GDM1 (cell line): ENCODE measurements at regions not wholly inside any gene's neighbourhood (a gene's known extent, or its start where the extent isn't known, plus 50 kb on each side); places are given as distances from the start of the nearest gene placed in this dataset.
"Not testable (repeated sequence)": the region's sequence is repeated elsewhere in the genome, so short reads cannot be mapped to it uniquely, and the experiment has no call there.

Source experiments
- DNase-seq: peaks from one replicate; lab custom pipeline; 2025; lab: John Stamatoyannopoulos, UW

DNA sequence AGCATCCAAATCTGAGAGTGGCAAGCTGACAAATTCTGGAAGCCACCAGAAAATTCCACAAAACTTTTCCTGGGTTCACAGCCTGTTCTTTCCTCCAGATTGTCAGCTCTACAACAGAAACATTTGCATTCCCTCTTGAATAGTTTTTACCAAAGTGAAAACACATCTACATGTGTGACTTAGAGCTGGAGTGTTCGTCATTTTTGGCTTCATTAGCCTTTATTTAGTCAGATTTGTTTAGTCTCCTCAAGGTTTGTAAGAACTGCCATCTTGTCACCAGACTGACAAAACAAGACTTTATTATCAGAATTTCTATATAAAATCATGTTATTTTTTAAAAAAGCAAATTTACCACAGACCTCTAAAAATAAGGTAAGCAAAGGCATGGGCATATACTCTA lies 347.3 kb downstream of the TRIM36 start:
- no peak for DNase-seq

DNA sequence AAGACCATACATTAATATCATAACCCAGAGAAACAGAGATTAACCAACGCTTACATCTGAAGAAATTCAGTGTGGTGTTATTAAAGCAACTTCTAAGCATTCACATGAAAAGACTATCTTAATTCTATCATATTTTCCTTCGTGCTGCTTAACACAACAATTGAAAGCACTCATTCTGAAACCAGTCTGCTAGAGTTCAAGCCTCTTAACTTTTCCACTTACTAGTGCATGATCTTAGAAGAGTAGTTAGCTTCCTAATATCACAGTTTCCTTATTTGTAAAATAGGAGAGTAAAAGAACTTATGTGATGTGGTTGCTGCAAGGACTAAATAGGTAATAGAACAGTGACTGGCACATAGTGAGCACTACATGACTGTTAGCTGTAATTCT lies 379.3 kb downstream of the TRIM36 start:
- DNase-seq: no peak

DNA sequence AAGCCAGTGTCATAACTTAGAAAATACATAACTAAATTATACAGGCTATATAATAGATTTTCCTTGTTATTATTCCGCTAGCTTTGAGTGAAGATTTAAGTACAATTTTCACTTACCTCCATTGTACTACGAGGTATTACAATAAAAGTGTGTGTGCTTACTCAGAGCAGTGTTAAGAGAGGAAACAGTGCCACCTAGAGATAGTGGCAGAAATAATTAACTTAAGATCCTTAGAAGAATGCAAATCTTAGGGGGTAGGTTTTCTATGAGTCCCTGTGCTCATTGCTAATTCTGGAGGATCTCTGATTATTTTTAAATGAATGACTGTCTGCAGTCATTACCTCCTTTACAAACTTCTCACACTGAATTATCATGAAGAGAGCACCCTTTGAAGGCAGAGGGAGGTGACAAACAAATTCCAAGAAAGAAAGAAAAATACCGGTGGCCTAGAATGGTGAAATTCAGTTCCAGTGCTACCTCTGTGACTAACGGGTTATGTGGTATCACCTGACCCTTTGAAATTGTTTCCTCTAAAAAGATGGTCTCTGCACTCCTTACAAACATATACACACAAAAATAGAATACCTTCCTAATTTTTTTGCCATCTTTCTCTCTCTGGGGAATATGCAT lies 379.8 kb downstream of the TRIM36 start:
- DNase-seq: peak; percentile 6

GRCh38 chr5:114782869-114783268 lies 386.8 kb downstream of the TRIM36 start:
- DNase-seq: no peak

- DNase-seq: no peak
These were observed 387.5 kb downstream of the TRIM36 start for GRCh38 chr5:114782177-114782576.

DNA sequence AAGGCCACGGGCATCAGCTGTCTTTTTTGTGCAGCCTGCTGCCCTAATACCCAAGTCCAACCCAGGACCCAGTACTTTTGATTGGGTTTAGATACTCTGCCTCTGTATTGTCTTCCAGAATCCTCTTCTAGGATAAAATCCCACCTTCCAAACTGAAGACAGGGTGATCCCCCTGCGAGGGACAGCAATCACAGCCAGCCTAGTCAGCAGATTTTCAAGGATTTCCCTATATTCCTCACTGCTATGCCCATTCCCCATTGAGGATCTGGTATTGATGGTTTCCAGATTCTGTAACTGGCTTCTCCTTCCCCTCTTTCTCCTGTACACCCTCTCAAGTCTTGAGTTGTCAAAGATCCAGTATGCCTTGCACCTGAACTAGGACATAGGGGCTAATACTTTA lies 389.4 kb downstream of the TRIM36 start:
- no peak for DNase-seq

DNA sequence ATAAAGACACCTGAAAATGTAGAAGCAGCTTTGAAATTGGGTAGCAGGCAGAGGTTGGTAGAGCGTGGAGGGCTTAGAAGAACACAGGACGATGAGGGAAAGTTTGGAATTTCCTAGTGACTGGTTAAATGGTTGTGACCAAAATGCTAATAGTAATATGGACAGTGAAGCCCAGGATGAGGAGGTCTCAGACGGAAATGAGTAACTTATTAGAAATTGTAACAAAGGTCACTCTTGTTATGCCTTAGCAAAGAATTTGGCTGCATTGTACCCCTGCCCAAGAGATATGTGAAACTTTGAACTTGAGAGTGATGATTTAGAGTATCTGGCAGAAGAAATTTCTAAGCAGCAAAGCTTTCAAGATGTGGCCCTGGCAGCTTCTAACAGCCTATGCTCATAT lies 382.5 kb downstream of the KCNN2 start:
- no peak for DNase-seq

GRCh38 chr5:114734238-114734637 lies 372.4 kb downstream of the KCNN2 start:
- DNase-seq: no peak

GRCh38 chr5:114729986-114730385 lies 368.1 kb downstream of the KCNN2 start:
- DNase-seq: no peak

DNA sequence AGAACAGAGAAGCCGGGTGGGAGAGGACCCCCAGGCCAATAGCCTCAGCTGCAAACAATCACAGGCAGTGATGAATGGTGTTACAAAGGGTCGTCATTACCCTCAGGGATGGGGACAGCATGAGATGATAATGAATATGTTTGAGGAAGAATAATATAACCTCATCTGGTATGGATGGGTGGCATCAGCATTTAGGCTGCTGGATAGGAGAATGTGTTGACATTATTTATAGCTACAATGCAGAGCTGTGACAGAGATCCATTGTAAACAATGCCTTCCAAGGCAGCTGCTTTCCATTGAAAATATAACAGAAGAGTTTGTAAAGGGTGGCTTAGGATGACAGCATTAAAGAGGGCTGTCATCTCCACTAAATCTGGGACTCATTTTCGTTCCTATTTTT lies 365.5 kb downstream of the KCNN2 start:
- no peak for DNase-seq

GRCh38 chr5:114726131-114726530 lies 364.3 kb downstream of the KCNN2 start:
- DNase-seq: no peak

DNA sequence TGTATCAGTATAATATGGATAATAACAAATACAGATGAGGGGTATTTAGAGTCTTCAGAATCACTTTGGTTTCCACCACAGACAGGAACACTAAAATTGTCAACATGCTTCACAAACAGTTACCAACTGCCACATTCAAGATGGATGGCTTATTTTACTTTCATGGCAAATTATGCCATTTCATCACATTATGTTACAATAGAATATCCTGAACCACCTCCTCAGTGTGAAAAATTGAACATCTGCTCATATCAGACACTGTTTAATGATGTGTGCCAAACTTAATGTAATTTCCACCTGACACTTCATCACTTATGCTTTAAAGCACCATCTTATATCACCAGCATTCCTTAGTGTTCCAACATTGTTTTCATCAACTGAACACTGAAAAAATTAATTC lies 357.4 kb downstream of the KCNN2 start:
- no peak for DNase-seq

GRCh38 chr5:114716955-114717354 lies 355.1 kb downstream of the KCNN2 start:
- DNase-seq: no peak

DNA sequence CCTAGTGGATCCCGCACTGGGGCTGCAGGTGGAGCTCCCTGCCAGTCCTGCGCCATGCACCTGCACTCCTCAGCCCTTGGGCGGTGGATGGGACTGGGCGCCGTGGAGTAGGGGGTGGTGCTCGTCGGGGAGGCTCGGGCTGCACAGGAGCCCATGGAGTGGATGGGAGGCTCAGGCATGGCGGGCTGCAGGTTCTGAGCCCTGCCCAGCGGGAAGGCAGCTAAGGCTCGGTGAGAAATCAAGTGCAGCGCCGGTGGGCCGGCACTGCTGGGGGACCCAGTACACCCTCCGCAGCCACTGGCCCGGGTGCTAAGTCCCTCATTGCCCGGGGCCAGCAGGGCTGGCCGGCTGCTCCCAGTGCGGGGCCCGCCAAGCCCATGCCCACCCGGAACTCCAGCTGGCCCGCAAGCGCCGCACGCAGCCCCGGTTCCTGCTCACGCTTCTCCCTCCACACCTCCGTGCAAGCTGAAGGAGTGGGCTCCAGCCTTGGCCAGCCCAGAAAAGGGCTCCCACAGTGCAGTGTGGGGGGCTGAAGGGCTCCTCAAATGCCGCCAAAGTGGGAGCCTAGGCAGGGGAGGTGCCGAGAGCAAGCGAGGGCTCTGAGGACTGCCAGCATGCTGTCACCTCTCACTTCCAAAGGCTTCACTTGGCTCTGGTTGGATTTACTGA lies 342.5 kb downstream of the KCNN2 start:
- not testable (repeated sequence) for DNase-seq

DNA sequence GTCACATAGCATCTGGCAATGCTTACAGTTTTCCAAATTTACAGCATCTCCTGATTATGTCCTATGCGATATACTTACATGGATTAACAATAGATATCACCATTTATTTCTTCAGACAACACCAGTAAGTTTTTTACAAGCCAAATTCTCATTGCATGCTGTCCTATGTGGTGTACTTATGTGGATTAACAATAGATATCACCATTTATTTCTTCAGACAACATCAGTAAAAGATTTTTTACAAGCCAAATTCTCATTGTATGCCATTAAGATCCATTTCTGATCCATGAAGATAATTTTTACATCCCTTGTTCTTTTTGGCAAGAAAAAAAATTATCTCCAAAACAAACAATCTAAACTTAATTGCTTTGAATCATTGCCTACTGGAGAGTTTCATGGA lies 340.9 kb downstream of the KCNN2 start:
- no peak for DNase-seq

DNA sequence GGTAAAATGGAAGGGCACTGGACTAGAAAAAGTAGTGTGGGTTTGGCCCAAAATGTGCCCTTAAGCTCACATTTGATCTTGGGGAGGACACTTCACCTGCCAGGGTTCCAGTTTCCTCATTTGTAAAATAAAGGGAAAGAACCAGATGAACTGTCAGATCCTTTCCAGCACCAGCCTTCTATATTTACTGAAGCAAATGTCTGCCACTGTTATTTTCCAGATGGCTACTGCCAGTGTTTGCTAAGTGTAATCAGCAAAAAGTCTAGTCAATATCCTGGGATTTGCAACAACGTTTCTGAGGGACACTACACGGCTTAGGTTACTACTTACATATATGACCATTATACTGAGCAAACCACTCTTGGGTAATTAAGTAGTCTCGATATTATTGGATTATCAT lies 340.3 kb downstream of the KCNN2 start:
- DNase-seq: no peak

DNA sequence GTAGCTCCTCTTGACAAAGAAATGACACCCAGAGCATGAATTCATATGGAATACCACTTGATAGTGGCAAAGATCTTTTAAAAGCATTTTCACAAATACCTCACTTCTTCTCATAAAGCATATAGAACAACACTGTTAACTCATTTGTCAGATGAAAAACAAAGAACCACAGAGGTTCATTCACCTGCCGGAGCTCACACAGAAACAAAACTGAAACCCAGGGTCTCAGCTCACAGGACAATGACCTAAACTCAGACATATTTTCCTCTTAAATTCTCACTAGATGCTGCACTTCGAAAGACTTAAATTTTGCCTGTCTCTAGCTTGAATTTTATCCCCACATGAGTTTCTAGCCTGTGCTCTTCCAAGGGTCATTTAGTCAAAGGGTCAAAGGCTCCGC lies 339.0 kb downstream of the KCNN2 start:
- no peak for DNase-seq

- DNase-seq: no peak
These were observed 333.5 kb downstream of the KCNN2 start for GRCh38 chr5:114695292-114695904.

DNA sequence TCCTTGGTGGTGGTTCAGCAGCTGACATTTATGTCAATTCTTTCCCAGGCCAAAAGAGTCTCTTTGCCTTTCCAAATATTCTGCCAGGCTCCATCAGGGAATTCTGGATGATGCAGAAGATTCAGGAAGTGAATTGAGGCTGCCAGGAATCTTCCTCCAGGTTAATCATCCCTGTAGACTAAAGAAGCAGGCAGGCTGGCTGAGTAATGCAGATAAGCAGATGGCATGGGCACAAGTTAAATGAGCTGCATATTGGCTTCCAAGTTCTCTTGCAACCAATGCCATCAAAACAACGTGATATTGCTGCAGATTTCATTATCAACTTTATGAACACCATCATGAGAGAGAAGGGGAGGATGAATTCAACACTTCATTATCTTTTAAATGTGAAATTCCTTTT lies 324.5 kb downstream of the KCNN2 start:
- DNase-seq: no peak

- no peak for DNase-seq
These were observed 316.9 kb downstream of the KCNN2 start for GRCh38 chr5:114678778-114679177.

DNA sequence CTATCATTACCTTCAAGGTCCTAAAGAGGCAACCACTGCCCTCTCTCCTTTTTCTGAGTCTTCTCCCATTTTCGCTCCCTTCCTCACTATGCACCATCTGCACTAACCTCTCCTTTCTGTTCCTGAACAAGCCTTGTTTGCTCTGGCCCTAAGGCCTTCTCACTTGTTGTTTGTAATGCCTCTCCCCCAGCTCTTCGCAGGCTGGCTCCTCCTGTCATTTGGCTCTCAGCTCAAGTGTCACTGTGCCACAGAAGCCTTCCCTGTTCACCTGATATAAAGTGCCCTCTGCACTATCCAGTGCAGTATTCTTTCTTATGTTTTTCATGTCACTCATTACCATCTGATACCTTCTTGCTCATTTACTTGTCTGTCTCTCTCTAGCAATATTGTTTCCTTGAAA lies 303.7 kb downstream of the KCNN2 start:
- no peak for DNase-seq

DNA sequence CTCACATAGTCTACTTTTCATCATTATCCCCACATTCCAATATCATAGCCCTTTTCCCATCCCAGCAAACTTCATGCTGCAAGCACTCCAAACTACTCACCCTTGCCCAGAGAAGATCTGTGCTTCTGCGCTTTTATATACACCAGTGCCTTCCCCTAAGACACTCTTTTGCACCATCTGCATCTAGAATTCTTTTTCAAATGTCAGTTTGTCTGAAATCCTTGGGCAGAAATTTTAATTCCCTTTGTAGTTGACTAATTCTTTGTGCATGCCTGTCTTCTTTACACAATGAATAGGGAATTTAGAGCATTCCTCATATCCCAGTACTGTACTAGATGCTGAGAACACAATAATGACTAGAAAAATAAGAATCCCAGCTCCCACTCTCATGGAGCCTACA lies 298.9 kb downstream of the KCNN2 start:
- no peak for DNase-seq

DNA sequence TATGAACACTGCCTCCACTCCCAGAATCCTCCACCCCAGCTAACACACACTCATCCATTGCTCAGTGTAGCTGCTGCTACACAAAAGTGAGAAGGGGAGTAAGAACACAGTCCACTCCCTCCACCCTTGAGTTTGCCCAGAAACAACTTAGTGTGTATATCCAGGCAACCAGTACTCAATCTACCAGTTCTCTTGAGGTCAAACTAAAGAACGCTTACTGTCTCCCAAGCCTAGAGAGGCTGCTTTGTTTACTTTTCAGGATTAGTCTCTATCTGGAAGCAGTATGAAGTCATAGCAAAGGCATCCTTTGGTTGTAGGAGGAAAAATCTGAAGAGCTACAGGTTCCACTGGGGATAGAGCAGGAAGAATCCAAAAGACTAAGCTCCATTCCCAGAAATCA lies 296.3 kb downstream of the KCNN2 start:
- DNase-seq: no peak
